Spinal cord (tissue), 9 donors: ENCODE measurements at regions not wholly inside any gene's neighbourhood (a gene's known extent, or its start where the extent isn't known, plus 50 kb on each side); places are given as distances from the start of the nearest gene placed in this dataset.

ENCODE experiments used
- DNase-seq, 6 donors: peaks; one replicate each; pipeline versions ENCODE4 v3.0.0 to v3.0.0-alpha.2; 2013 to 2015; ENCODE audit warnings: low spot score in 6 of 6, low read depth in 4 of 6
- H3K27ac ChIP-seq: one replicate; pipeline ENCODE4 v1.5.1; 2013; ENCODE audit warnings: low read depth, low read length, control low read depth
- H3K27me3 ChIP-seq: one replicate; pipeline ENCODE4 v1.6.1; 2013; ENCODE audit warnings: low read length; ENCODE audit not compliant: control insufficient read depth, insufficient read depth
- H3K36me3 ChIP-seq: one replicate; pipeline ENCODE4 v1.6.1; 2013; ENCODE audit warnings: low read length; ENCODE audit not compliant: control insufficient read depth, insufficient read depth
- H3K4me1 ChIP-seq: one replicate; pipeline ENCODE4 v1.6.1; 2013; ENCODE audit warnings: low read length; ENCODE audit not compliant: control insufficient read depth, insufficient read depth
- H3K4me3 ChIP-seq: one replicate; pipeline ENCODE4 v1.5.1; 2013; ENCODE audit warnings: low read depth, low read length, control low read depth
- H3K9me3 ChIP-seq: one replicate; pipeline ENCODE4 v1.6.1; 2013; ENCODE audit warnings: low read length; ENCODE audit not compliant: control insufficient read depth, insufficient read depth
- WGBS: methylation state at CpG from one replicate; pipeline ENCODE4 v1.1.5; 2013; ENCODE audit warnings: missing lambda C conversion rate; ENCODE audit not compliant: insufficient coverage; 5-methylcytosine and 5-hydroxymethylcytosine counted together
- donor health status: healthy.

DNA sequence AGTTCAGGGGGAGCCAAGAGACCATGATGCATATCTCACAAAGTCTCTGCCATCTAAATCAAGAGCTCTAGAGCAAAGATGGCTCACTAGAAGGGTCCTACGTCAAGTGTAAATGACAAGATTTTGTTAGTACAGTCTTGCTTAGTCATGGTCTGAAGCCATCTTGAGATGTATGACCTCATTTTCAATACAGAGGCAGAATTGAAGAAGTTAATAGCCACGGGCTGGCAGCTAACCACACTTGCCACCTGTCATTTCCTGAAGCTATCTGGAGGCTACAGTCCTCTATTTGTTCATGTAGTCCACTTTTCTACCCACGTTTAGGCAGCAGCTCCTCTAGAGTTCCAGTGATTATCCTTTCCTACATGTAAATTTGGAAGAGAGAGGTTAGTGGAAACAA lies 231.7 kb upstream of the CDH12 start:
- Histone ChIP-seq H3K27ac (no peak overlapping the region), H3K4me3 (no peak overlapping the region), H3K36me3 (no peaks in the 10 kb centered on the region), H3K27me3 (no peaks in the 10 kb centered on the region), H3K4me1 (no peaks in the 10 kb centered on the region), H3K9me3 (no peaks in the 10 kb centered on the region)
- WGBS, result 0% methylated on average over 1 of the region's 3 CpGs
- no peak for DNase-seq

DNA sequence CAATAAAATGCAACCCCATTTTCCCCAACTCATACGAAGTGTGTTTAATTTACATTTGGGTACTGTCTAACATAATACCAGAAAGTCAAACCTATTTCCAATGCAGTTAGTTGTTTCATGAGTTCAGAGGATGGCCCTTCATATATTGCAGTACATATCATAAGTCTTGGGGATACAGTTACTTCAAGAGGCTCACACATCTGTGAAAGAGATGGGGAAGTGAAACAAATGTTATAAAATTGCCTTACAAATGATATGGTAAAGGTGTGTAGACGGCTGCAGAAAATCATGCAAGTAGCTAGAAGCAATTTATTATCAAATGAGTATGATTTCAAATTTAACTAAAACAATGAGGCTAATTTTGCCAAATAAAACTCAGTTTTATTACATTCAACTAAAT lies 219.0 kb upstream of the CDH12 start:
- H3K27me3 ChIP-seq, result no peaks in the 10 kb centered on the region
- no peak for DNase-seq
- no peak overlapping the region for H3K4me3 ChIP-seq
- H3K27ac ChIP-seq, result no peak overlapping the region
- H3K9me3 ChIP-seq, result no peaks in the 10 kb centered on the region
- WGBS, result no CpG with 5 or more reads among the region's 2 CpGs
- H3K36me3 ChIP-seq, result no peaks in the 10 kb centered on the region
- H3K4me1 ChIP-seq, result no peaks in the 10 kb centered on the region

DNA sequence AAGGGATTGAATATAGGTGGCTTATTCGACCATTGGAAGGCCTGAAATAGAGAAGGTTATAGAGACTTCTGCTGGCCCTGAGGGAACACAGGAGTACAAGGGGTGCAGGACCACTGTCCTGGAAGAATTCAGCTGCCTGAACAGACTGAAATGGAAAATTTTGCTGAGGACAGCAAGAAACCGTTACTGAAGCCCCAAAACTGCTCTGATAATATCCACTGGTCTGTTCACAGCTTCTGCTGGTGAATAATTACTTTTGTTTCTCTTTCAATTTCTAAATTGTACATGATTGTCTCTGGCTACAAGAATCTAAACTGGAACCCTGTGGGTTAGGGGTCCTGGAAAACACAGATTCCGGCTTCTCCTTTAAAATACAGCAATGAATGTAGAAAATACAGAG lies 218.5 kb upstream of the CDH12 start:
- Histone ChIP-seq H3K27ac (no peak overlapping the region), H3K27me3 (no peaks in the 10 kb centered on the region), H3K9me3 (no peaks in the 10 kb centered on the region), H3K4me1 (no peaks in the 10 kb centered on the region), H3K4me3 (no peak overlapping the region), H3K36me3 (no peaks in the 10 kb centered on the region)
- WGBS, result 90% methylated on average over 2 of the region's 3 CpGs
- DNase-seq, result no peak

DNA sequence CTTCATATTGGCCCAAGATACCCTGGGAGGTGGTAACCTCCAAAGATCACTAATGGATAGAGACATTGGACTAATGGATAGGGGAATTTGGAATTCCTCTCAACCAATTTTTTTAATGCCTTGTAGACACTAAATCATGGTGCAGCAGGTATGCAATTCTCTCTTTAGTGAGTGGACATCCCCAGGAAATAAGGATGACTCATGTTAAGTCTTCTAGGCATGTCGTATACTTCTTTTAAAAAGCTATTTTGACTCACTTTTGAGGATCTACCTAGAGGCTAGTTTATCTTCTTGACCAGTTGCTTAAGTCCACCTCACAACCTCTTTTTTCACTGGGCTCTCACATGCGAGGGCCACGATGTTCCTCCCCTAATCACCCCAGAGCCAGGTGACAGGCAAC lies 211.6 kb upstream of the CDH12 start:
- H3K36me3 ChIP-seq, result no peaks in the 10 kb centered on the region
- H3K27me3 ChIP-seq, result no peaks in the 10 kb centered on the region
- H3K9me3 ChIP-seq, result no peaks in the 10 kb centered on the region
- 90% methylated on average over 3 of the region's 3 CpGs for WGBS
- no peak overlapping the region for H3K27ac ChIP-seq
- no peak overlapping the region for H3K4me3 ChIP-seq
- H3K4me1 ChIP-seq, result no peaks in the 10 kb centered on the region
- DNase-seq, result no peak

DNA sequence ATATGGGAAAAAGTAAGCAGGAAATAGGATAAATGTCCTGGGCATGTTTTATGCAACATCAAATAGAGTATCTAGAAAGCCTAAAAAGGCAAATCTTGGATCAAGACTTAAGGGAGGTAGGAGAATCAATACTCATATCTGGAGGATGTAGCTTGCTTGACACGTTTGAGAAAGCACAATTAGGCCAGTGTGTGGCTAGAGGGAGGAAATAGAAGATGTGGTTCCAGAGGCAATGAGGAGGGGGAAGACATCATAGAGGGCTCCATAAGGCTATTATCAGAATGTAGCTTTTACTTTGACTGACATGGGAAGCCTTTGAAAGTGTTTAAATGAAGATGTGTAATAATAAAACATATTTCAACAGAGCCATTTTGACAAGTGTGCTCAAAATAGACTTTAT lies 200.7 kb upstream of the CDH12 start:
- Histone ChIP-seq H3K27me3 (no peaks in the 10 kb centered on the region), H3K4me3 (no peak overlapping the region), H3K27ac (no peak overlapping the region), H3K9me3 (no peaks in the 10 kb centered on the region), H3K36me3 (no peaks in the 10 kb centered on the region), H3K4me1 (no peaks in the 10 kb centered on the region)
- WGBS, result 40% methylated on average over 1 of the region's 1 CpG
- no peak for DNase-seq

DNA sequence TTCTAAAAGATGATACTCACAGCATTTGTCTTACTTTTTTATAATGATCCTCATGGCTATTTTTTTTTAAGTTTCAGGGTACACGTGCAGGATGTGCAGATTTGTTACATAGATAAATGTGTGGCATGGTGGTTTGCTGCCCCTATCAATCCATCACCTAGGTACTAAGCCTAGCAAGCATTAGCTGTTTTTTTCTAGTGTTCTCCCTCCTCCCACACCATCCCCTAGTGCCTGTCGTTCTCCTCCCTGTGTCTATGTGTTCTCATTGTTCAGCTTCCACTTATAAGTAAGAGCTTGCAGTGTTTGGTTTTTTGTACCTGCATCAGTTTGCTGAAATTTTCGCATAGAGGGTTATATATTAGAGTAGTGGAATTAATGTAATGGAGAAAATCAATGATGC lies 189.1 kb upstream of the CDH12 start:
- H3K27me3 ChIP-seq, result no peaks in the 10 kb centered on the region
- WGBS, result 67% methylated on average over 1 of the region's 3 CpGs
- H3K36me3 ChIP-seq, result no peaks in the 10 kb centered on the region
- no peaks in the 10 kb centered on the region for H3K4me1 ChIP-seq
- peak in 1 of 6 donors; percentile 12 for DNase-seq
- no peaks in the 10 kb centered on the region for H3K9me3 ChIP-seq
- H3K27ac ChIP-seq, result no peak overlapping the region
- no peak overlapping the region for H3K4me3 ChIP-seq

DNA sequence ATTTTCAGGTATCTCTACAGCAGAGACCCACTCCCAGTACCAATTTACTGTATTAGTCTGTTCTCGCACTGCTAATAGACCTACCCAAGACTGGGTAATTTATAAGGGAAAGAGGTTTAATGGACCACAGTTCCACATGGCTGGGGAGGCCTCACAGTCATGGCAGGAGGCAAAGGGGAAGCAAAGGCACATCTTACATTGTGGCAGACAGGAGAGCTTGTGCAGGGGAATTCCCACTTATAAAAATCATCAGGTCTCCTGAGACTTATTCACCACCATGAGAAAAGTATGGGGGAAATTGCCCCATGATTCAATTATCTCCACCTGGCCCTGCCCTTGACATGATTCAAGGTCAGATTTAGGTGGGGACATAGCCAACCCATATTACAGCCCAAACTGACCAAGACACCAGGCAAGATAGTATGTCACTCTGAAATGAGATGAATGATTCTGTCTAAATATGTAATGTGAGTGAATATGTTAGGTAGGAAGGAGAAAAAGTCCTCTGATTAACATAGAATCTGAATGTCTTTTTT lies 182.5 kb upstream of the CDH12 start:
- DNase-seq, result no peak
- no CpG with 5 or more reads among the region's 1 CpG for WGBS

DNA sequence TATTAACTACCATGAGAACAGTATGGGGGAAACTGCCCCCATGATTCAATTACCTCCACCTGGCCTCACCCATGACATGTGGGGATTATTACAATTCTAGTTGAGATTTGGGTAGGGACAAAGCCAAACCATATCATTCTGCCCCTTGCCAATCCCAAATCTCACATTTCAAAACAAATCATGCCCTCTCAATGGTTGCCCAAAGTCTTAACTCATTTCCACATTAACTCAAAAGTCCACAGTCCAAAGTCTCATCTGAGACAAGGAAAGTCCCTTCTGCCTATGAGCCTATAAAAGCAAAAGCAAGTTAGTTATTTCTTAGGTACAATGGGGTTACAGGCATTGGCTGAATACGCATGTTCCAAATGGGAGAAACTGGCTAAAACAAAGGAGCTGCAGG lies 180.7 kb upstream of the CDH12 start:
- no peak overlapping the region for H3K27ac ChIP-seq
- H3K36me3 ChIP-seq, result no peaks in the 10 kb centered on the region
- no peaks in the 10 kb centered on the region for H3K9me3 ChIP-seq
- no peaks in the 10 kb centered on the region for H3K4me1 ChIP-seq
- H3K27me3 ChIP-seq, result no peaks in the 10 kb centered on the region
- no peak overlapping the region for H3K4me3 ChIP-seq
- DNase-seq, result no peak
- no CpG with 5 or more reads among the region's 1 CpG for WGBS

More for the DNA sequence above, 182.5 kb upstream of the CDH12 start:
- Histone ChIP-seq H3K27ac (no peak overlapping the region), H3K27me3 (no peaks in the 10 kb centered on the region), H3K9me3 (no peaks in the 10 kb centered on the region), H3K4me3 (no peak overlapping the region), H3K4me1 (no peaks in the 10 kb centered on the region), H3K36me3 (no peaks in the 10 kb centered on the region)

DNA sequence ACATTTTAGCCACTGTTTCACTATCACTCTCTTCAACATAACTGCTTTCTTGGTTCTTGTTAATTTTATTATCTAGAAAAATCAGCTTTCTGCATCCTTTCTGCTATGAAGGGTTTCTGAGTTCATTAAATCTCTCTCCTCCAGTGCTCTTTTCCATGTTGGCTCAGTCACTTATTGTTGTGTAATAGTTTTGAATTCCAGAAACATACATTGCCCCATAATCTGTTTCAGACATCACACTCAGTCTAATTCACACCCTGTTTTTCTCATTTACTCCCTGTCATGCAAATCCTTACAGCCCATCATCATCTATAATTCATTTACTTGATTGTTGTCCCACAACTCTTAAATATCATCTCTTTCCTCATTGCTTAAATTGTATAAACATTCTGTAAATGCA lies 176.1 kb upstream of the CDH12 start:
- DNase-seq, result no peak
- Histone ChIP-seq H3K27ac (no peak overlapping the region), H3K4me3 (no peak overlapping the region), H3K4me1 (no peaks in the 10 kb centered on the region), H3K9me3 (no peaks in the 10 kb centered on the region), H3K27me3 (no peaks in the 10 kb centered on the region), H3K36me3 (no peaks in the 10 kb centered on the region)

DNA sequence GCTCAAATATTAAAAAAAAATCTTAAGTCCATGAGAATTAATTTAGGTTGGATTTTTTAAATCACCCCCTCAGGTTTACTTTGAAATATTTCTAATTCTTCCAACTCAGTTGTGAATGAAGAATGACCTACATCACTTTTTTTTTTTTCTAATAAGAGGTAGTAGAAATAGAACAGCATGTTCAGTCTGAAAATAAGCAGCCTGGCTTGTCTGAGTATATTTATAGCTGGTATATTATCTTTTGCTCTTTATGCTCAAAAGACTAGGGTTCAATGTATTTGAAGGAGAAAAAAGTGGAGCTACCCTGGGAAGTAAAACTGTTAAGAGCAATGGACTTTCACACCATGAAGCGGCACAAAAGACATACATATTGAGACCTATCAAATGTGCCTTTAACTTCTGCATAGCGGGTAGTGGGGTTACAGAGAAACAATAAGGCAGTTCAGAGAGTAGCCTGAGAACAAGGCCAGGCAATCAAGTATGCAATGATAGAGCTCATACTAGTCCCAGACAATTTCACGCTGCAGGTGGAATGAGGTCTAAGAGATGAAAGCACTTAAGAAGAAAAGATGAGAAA lies 175.4 kb upstream of the CDH12 start:
- no peaks in the 10 kb centered on the region for H3K9me3 ChIP-seq
- no CpG with 5 or more reads among the region's 3 CpGs for WGBS
- no peaks in the 10 kb centered on the region for H3K27me3 ChIP-seq
- no peaks in the 10 kb centered on the region for H3K36me3 ChIP-seq
- peak in 1 of 6 donors; percentile 17 for DNase-seq
- no peaks in the 10 kb centered on the region for H3K4me1 ChIP-seq
- no peak overlapping the region for H3K27ac ChIP-seq
- H3K4me3 ChIP-seq, result no peak overlapping the region
